LNCaP clone FGC (cell line): ENCODE measurements at regions not wholly inside any gene's neighbourhood (a gene's known extent, or its start where the extent isn't known, plus 50 kb on each side); places are given as distances from the start of the nearest gene placed in this dataset.

Experiments
- DNase-seq: peaks from one replicate; pipeline ENCODE4 v3.0.0-alpha.2; 2011; ENCODE audit warnings: low read depth
- H3K4me3 ChIP-seq: 2 replicates; pipeline ENCODE4 v1.5.1; 2011; ENCODE audit warnings: mild to moderate bottlenecking, low read depth, low read length, control low read depth
- TF ChIP-seq, protein P1 (sequence below): IDR thresholded peaks from 2 replicates; pipeline ENCODE4 v1.5.1; 2012; ENCODE audit warnings: mild to moderate bottlenecking; ENCODE audit not compliant: control insufficient read depth, insufficient read depth; ENCODE audit errors: extremely low read depth

- no peak overlapping the region for H3K4me3 ChIP-seq
- no peak for DNase-seq
- TF ChIP-seq, protein P1, sequence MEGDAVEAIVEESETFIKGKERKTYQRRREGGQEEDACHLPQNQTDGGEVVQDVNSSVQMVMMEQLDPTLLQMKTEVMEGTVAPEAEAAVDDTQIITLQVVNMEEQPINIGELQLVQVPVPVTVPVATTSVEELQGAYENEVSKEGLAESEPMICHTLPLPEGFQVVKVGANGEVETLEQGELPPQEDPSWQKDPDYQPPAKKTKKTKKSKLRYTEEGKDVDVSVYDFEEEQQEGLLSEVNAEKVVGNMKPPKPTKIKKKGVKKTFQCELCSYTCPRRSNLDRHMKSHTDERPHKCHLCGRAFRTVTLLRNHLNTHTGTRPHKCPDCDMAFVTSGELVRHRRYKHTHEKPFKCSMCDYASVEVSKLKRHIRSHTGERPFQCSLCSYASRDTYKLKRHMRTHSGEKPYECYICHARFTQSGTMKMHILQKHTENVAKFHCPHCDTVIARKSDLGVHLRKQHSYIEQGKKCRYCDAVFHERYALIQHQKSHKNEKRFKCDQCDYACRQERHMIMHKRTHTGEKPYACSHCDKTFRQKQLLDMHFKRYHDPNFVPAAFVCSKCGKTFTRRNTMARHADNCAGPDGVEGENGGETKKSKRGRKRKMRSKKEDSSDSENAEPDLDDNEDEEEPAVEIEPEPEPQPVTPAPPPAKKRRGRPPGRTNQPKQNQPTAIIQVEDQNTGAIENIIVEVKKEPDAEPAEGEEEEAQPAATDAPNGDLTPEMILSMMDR, result no peak
Observed at GRCh38 chrX:16300831-16301230, 133.6 kb downstream of the MAGEB17 start.

GRCh38 chrX:16304751-16305150 is 137.5 kb downstream of the MAGEB17 start:
- DNase-seq, result no peak
- no peak overlapping the region for H3K4me3 ChIP-seq
- TF ChIP-seq, protein P1, result no peak

DNA sequence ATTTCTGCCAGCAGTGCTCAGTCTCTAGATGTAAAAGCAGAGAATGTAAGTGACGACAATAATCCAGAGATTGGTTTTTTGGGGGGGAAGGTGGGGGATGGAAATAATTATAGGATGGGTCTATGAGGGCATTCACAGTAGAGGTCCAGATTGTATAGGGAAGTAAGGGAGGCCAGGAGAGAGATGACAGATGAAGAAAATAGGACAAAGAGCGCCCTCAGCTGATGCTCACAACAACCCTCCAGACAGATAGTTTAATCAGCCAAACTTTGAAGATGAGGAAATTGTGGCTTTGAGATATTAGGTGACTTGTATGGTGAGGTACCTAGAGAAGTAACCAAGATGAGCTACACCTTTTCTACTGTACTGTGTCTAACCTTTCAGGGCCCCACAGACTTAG is 137.9 kb downstream of the MAGEB17 start:
- TF ChIP-seq, protein P1, result no peak
- DNase-seq, result no peak
- H3K4me3 ChIP-seq, result no peak overlapping the region

DNA sequence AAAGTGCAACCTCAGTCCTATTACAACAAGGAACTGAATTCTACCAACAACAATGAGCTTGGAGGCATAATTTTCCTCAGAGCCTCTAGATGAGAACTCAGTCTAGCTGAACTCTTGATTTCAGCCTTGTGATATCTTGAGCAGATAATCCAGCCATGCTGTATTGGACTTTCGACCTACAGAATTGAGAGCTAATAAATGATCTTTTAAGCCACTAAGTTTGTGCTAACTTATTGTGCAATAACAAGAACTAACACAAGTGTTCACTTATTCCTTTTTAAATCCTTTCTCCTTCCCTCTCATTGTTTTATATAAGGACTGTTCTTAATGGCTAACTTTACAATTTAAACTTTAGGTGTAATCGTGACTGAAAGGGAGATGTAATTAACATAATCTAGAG is 140.7 kb downstream of the MAGEB17 start:
- no peak overlapping the region for H3K4me3 ChIP-seq
- TF ChIP-seq, protein P1, result no peak
- DNase-seq, result no peak

DNA sequence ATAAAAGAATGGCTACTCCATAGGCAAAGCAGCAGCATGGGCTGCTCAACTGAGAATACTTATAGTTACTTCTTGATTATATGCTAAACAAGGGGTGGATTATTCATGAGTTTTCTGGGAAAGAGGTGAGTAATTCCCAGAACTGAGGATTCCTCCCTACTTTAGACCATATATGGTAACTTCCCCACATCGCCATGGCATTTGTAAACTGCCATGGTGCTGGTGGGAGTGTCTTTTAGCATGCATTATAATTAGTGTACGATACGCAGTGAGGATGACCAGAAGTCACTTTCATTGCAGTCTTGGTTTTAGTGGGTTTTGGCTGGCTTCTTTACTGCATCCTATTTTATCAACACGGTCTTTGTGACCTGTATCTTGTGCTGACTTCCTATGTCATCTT is 141.5 kb downstream of the MAGEB17 start:
- TF ChIP-seq, protein P1, result no peak
- no peak overlapping the region for H3K4me3 ChIP-seq
- DNase-seq, result no peak

- no peak overlapping the region for H3K4me3 ChIP-seq
- no peak for DNase-seq
- TF ChIP-seq, protein P1, result no peak
Observed at GRCh38 chrX:16310326-16310725, 143.0 kb downstream of the MAGEB17 start.

GRCh38 chrX:16311671-16312070 is 144.4 kb downstream of the MAGEB17 start:
- no peak overlapping the region for H3K4me3 ChIP-seq
- DNase-seq, result no peak
- TF ChIP-seq, protein P1, result no peak
